IPS-NIHi11 (cell line): ENCODE measurements at regions not wholly inside any gene's neighbourhood (a gene's known extent, or its start where the extent isn't known, plus 50 kb on each side); places are given as distances from the start of the nearest gene placed in this dataset.

Experiments
- DNase-seq: peaks from one replicate; pipeline ENCODE4 v3.0.0; 2012; ENCODE audit warnings: mixed read lengths, low spot score

DNA sequence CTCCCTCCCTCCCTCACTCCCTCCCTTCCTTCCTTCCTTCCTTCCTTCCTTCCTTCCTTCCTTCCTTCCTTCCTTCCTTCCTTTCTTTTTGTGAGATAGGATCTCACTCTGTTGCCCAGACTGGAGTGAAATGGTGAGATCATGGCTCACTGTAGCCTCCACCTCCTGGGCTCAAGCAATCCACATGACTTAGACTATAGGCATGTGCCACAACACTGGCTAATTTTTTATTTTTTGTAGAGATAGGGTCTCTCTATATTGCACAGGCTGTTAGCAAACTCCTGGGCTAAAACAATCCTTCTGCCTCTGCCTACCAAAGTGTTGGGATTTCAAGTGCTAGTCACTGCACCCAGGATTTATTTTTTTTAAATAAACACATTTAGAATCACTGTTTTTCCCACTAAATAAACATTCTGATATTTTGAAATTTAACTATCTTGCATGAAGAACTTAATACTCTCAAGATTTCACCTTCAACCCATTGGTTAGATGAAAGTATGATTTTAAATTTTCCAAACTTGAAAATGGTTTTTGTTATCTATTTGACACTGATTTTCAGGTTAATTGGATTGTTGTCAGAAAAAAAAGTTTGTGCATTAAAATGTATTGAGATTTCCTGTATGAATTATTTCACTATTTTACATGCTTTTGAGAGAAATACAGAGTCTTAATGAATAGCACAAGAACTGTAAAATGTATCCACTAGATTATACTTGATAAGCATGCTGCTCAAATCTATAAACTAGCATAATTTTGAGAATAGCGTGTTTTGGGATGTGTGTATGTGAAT lies 745.1 kb downstream of the TSN start:
- DNase-seq: no peak

DNA sequence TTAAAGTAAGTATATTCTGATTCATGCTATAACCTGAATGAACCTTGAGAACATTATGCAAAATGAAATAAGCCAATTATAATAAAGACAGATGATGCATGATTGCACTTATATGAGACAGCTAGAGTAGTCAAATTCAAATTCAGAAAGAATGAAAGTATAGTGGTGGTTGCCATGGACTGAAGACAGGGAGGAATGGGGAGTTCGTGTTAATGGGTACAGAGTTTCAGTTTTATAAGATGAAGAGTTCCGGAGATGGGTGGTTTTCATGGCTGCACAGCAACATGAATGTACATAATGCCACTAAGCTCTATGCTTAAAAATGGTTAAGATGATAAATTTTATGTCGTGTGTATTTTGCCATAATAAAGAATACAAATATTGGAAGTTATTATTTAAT lies 751.2 kb downstream of the TSN start:
- DNase-seq: no peak

DNA sequence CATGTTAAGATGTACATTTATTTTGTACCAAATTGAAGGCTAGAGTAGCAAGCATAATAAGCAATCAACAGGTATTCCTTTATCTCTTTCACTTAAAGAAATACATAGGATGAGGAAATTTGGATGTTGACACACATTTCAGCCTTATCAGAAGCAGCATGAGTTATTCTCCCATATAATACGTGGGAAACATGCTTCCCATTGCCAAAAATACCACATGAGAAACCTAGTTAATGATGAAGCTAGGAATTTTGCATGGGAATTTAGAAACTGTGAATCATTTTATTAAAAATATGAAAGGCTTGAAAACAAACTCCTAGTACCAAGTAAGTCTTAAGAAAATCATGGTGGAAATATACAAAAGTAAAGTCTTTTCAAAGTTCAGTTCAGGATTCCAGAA lies 751.8 kb downstream of the TSN start:
- no peak for DNase-seq

DNA sequence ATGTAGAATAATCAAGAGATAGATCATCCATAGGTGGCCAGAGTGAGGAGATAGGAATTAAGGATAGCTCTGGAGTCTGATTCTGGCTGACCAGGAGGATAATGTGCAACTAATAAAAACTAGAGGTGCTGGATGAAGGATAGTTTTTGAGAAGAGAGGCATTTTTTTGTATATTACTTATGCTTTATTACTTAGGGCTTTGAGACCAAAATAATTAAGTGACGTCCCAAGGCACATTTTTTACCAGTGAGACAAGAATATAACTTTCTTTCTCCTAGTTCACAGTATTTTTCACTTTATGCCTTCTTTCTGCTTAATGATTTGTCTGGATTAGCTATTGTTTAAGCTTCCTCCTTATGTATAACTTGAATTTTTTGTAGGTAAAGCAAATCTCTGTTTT lies 756.6 kb downstream of the TSN start:
- no peak for DNase-seq

DNA sequence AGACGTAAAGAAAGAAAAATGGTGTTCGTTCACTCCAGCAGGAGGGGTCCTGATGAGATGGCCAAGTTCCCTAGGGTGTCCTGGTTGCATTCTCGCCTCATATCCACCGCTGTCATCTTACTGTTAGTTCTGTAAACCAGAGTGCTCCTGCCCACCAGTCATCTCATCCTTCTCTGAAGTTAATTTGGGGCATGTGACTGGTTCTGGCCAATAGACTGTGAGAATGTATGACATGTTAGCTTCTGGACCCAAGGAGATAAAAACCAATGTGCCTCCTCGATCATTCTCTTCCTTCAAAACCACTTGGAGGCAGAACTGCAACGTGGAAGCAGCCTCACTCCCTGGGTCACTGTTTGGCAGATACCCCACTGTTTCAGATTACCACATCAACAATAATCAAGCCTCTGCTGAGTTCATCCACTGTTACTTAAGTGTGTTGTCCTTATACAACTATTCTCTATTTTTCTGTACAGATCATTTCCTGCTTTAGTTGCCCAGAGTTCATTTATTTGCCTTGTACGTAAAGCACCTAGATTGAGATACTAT lies 759.1 kb downstream of the TSN start:
- no peak for DNase-seq

DNA sequence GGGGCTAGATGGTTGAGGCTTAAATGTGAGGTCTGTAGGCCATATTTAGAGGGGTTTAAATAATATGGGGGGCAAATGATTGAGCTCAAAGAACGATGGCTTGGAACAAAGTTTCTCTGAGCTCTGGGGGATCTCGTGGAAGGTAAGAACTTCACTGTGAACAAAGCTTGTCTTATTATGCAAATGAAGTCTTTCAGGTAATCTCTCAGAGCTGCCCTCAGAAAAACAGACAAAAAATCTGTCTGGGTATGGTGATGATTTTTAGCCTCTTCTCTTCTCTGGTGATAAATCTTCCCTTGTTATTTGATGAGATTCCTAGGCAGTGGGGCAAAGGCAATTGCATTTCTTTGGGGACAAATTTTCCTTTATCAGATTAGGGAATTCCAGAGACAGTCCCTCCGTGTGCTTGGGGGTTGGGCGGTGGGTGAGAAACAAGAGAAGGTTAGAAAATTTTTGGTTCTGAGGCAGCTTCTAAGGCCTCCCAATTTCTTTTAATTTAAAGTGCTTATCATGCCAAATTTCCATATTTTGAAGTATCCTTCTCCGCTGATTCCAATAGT lies 760.4 kb downstream of the TSN start:
- no peak for DNase-seq

DNA sequence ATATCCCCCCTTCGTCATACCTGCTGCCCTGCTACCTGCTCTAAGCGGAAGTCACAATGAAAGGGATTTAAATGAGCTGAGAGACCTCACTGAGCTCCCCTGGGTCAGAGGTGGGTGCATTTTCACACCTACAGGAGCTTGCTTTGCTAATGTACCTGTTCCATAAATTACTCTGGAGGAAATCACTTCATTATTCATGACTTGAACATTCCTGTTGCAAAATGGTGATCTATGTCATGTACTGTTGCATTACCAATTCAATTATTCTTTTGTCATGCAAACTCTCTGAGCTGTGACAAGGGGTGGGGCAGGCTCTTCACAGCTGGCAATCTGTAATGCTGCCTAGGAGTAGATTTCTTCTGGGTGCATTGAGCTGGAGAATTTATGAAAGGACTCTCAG lies 761.3 kb downstream of the TSN start:
- DNase-seq: peak; percentile 67

DNA sequence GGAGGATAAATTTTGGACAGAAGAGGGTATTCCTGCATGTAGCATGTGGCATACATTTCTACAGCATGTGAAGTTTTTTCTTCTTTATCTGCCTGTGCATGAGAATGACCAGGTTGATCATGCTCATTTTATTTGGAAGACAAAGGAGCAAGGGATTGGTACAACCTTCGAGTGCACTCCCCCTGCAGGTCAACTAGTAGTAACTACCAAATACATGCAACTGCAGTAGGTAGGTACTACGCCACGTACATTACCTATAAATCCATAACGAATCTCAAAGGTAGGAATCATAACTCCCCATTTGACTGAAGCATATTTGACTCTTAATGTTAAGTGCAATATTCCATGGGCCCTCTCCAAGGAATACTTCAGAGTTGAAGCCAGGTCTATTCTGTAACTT lies 763.9 kb downstream of the TSN start:
- DNase-seq: no peak

DNA sequence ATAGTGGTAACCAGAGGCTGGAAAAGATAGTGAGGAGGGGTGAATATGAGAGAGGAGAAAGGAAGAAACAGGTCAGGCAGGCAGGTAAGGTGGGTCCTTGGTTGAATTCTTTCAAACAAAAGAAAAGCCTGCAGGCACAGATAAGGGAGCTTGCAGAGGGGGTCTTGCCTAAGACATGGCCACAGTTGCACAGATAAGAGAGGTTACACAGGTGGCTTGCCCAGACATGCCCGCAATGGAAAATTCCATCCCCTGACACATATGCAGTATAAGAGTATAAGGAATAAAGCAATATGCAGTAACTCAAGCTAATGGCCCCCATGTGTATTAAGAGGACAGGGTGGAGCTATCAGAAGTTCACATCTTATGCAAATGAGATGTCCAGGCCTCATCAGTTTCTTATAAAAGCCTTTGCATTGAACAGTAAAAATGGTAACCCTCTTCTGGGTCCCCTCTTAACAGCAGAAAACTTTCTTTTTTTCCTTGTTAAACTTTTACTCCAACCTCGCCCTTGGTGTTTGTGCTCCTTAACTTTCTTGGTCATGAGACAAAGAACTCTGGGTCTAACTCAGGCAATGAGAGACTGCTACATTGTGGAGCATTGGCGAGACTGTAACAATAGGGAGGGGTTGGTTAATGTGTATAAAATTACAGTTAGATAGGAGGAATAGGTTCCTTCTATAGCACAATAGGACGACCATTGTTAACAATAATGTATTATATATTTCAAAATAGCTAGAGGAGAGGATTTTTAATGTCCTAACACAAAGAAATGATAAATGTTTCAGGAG lies 764.6 kb downstream of the TSN start:
- DNase-seq: no peak

DNA sequence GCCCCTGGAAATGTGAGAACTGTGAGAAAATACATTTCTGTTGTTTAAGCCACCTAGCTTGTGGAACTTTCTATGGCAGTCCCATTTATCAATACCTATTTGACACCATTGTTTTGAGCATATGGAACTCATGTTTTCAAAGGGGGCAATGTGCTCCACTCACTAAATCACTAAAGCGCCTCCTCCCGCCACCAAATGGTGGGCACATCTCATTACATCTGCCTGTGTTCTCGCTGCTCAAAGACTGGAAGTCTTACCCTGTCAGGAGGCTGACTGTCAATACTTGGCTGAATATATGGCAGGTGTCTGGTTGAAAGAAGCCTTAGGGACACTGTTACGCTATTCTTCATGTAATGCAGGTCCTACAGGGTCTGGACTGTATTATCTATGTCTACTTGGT lies 767.7 kb downstream of the TSN start:
- no peak for DNase-seq

DNA sequence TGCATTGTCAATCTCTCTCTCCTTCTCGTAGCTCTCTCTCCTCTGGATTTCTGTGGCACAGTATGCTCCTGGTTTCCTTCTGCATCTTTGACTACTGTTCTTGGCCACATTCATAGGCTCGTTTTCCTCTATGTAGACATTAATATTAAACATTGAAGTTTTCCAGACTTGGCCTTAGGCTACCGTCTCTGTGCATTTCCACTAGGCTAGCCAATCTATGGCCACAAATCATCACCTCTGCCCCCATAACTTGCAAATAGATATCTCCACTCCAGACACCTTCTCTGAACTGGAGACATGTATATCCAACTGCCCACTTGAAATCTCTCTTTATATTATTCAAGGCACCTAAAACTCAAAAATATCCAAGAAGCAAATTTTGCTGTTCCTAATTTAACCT lies 768.5 kb downstream of the TSN start:
- DNase-seq: no peak

DNA sequence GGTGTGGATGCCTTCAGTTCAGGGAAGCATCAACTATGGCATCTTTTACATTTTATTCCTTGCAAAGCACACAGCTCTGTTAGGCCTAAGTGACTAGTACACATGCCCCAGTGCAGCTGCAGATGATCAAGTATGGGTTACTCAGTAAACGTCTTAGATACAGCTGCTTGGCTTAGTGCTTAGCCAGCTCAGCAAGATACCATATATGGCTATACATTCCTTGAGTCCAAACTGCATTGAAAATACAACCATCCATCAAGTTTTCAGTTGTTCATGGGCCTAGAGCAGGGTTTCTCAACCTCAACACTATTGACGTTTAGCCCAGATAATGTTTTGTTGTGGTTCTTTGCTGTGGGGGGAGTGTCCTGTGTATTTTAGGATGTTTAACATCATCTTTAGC lies 769.9 kb downstream of the TSN start:
- DNase-seq: no peak

DNA sequence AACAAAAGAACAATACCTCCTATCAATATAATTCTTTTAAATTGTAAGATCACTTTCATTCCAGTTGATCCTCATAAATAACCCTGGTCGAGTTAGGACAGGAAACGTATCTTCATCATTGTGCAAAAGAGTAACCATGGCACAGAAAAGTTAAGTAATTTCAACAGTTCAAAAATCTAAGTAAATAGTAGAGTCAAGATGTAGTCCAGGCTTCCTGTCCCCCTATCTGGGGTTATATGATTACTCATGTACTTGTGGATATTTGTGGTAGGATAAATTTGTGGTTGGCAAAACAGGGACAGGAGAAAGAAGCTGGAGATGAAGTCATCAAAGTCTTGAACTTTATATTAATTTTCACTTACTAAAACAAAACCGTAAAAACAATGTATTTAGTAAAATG lies 772.6 kb downstream of the TSN start:
- no peak for DNase-seq

DNA sequence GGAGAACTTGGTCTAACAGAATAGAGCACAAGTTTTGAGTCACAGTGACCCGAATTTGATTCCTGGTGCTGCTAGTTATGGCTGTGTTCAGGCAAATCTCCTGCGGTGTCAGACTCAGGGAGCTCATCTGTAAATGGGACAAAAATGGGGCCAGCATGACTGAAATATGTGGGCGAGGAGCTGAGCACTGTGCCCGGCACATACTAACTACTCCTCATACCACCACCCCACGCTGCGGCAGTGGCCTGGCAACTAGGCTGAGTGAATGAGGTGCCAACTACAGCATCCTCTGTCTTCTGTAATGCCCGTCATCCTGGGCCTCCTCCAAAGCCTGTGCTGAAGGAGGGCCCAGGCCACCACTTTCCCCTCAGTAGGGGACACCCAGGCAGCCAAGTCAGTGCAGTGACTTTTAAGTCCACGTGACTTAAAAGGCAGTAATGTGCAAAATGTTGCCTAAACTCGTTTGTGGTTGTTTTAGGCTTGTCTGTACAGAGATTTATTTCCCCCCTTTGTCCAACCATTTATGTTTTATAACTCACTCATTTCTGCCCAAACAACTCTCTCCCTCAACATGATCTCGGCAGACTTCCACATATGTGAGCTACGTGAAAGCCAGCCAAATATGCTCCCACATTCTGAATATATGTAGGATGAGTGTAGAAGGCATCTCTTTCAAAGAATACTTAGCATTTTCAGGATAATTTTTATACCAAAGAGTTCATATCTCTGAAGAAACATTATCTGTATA lies 773.7 kb downstream of the TSN start:
- DNase-seq: no peak

DNA sequence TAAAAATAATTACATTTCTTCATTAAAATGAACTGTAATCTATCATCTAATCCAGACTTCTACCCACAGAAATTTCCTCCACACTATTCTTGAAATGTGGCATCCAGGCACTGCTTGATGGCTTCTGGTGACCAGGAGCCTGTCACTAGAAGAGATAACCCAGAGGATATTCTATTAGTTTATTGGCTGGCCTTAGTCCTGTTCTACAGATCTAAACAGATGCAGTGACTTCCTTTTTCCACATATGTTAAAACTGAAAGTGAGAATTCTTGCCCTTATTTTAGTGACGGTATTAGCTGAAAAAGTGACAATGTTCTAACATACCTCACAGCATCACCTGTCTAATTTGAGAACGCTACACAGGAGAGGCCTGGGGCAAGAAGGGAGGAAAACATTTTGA lies 775.4 kb downstream of the TSN start:
- no peak for DNase-seq

DNA sequence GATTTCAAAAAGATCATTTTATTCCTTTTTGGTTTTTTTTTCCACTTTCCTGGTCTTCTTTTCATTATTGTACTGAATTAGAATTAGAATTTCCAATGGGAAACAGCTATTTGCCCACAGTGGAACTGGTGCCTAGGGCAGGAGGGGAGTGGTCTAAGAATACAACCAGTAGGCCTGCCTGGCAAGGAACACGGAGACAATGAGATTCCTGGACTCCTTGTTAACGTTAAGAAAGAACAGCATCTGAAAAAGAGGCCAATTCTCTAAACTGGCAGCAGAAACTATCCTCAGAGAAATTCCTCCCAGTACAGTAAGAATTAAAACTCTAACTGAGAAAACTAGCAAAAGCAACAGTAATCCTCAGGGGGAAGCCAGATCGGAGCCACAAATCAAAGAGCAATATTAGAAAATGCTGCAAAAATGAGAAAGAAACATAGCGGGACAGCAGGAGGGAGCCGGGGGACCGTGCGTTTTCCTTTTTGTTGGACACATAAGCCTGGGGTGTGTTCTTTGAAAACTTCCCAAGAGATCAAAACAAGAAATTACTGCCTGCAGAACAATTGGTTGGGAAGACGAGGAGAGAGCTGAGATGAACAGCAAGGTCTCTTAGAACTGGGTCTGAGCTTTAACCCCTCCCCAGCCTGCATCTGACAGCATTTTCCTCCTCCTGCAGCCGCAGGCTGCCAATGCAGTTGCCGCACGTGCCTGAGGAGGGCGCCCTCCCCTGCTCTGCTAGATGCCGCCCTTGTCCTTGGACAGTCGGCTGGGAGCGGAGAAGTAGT lies 776.0 kb downstream of the TSN start:
- DNase-seq: peak; percentile 80

DNA sequence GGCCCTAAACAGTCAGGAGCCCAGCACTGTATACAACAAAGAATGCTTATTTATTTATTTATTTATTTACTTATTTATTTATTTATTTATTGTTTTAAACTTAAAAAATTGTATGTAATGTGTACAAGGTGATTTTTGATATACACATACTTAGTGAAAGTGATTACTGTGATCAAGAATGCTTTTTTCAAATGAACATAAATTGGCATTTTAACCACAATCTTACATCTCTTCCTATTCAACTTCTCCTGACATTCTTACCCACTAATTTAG lies 776.6 kb downstream of the TSN start:
- DNase-seq: no peak

DNA sequence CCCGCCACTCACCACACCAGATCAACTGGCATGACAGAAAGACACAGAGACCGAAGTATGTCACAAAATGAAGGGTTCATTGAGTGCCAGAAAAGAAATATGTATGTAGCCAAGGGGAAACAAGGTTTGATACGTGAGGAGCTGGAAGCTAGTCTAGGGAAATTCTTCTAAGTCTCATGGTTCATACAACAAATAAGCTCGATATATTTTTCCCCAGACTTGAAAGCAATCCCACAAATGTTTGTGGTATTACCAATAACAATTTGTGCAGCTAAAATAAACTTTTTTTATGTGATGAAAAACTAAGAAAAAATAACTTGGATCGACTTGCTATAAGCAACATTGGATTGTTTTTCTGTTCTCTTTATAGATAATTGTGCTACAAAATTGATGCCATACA lies 777.0 kb downstream of the TSN start:
- DNase-seq: no peak

DNA sequence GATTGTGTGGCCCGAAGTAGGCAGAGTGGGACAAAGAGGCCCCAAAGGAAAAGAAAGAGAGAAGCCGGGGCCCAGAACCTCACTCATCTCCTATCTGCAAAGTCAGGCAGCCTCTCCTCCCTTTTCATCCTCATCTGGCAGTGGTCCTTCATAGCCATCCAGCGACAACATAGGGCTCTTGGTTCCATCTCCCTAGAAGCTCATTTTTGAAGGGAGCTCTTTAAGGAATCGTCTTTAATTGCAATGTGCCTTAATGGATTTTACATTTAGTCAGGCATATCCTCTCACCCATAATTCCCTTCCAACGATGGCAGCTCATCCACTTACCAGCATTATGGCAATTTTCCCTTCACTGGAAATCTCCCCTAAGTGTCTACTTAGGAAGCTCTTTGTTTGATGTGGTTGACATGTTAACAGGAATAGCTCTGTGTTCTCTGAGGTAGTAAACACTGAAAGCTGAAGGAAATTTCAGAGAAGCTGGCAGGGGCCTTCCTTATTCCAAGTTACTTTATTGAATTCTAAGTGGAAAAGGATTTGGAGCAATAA lies 780.6 kb downstream of the TSN start:
- DNase-seq: no peak

DNA sequence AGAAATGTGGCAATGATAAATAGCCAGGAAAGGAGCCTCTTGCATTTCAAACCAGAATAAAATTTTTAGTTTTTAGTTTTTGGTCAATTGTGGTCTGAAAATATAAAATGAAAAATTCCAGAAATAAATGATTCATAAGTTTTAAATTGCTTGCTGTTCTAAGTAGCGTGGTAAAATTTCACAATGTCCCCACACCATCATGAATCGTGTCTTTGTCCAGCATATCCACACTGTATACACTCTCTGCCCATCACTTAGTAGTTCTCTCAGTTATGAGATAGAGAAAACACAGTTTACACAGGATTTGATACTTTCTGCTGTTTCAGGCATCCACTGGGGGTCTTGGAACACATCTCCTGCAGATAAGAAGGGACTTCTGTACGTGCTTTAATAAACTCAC lies 783.9 kb downstream of the TSN start:
- DNase-seq: no peak

DNA sequence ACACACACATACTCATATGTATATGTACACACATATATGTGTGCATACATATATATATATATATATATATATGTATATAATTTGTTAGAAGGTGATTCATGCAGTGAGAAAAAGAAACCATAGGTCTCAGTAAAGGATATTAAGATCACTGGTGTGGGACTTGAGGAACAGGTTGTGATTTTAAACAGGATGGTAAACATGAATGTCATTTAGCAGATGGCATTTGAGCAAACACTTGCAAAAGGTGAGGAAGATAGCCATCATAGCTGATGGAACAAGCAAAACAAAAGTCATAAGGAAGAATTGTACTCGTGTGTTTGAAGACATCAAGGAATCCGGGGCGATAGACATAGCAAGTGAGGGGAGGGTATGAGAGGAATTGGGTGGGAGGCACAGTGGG lies 784.5 kb downstream of the TSN start:
- no peak for DNase-seq

DNA sequence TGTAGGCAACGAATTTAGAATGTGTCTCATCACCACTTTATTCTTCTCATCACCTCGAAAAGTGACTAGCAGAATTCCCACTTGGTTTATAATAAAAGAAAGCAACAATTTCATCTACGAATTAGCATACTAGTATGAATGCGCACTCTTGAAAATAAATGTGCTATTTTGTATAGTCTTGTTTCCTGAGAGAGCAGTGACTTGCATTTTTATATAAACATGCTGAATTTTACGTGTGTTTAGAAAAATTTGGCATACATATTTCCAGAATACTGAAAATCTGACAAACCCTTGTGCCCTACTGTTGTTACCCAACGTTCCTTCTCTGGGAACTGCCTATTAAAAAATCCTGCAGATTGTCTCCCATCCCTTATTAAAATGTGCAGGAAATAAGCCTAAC lies 786.8 kb downstream of the TSN start:
- DNase-seq: no peak
